ENCODE measurements at regions not wholly inside any gene's neighbourhood (a gene's known extent, or its start where the extent isn't known, plus 50 kb on each side); places are given as distances from the start of the nearest gene placed in this dataset.
"Not testable (repeated sequence)": the region's sequence is repeated elsewhere in the genome, so short reads cannot be mapped to it uniquely, and the experiment has no call there.

DNA sequence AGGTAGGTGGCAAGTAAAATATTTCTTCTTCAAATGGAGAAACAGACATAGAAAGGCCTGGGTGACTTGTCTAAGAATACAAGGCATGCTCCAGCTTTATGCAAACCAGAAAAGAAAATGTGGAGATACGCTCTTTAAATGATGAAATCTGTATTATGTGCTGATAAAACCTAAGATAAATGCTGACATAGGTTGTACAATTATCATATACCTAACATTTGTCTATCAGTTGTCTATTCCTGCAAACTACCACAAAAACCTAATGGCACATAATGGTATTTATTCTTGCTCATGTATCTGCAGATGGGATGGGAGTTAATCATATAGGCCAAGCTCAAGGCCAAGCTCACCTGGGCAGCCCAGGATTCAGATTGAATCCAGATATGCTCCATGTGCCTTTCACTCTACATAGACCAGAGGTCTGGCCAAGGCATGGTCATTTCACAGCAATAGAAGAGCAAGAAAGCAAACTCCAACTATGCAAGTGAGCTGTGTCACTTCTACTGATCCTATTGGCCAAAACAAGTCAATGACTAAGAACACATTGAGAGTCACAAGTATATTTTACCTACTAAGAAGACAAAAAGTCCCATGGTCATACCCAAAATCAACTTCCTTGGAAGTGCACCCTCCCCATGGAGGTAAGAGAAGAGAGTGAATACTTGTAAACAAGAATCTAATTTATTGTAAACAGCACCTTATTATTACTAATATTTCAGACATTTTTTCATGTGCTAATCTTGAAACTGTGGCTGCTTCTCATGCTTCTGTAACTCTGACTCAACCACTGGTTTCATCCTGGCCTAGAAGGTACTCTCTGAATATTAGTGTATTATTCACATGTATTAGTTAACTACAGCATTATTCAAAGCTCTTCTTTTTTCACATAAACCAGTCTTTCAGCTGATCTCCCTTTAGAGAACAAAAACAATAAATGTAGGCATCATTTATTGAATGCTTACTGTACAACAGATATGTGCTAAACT is 270.7 kb upstream of the SOX9 start:
- no peak overlapping the region for H3K4me3 ChIP-seq (ENCODE audit: low read depth, low read length)
- no peaks in the 10 kb centered on the region for H3K36me3 ChIP-seq (ENCODE audit: insufficient read depth)
- no peaks in the 10 kb centered on the region for H3K4me1 ChIP-seq (ENCODE audit: insufficient read depth)
- 73% methylated on average over 1 of the region's 1 CpG for WGBS
- H3K27ac ChIP-seq (ENCODE audit: low read depth) = no peak overlapping the region
- DNase-seq (ENCODE audit: extremely low spot score) = no peak

DNA sequence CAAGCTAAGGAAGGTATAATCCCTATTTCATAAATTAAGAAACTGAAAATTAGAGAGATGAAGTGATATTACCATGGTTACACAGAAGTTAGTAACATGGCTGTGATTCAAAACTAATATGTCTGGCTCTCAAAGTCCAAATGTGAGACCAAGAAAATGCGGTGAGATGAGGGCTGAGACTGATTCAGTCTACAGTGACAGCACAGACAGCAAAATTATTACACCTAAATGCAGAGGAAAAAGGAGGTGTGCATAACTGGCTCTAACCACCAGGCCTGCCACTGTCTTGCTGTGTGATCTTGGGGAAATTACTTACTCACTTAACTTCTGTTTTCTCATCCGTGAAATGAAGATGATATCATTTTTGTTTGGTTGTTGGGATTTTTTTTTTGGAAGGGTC is 270.0 kb upstream of the SOX9 start:
- no peak for DNase-seq (ENCODE audit: extremely low spot score)
- WGBS = 83% methylated on average over 2 of the region's 2 CpGs
- H3K27ac ChIP-seq (ENCODE audit: low read depth) = no peak overlapping the region

DNA sequence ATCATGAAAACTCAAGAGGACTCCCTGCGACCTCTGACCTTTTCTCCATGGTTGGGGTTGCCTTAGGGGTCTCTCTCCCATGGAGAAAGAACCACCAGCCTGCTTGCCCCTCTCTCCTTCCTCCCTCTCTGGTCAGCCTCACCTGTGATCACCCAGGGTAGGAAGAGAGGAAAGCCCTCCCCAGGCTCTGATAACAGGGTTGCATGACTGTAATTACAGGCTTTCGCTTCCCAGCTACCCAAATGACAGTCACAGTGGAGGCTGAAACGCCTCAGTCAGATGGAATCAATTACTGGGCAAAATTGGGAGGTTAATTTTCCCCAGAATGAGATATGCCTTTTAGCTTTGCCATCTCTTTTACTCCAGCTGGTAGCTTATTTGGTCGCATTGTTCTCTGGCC is 265.8 kb upstream of the SOX9 start:
- DNase-seq (ENCODE audit: extremely low spot score) = no peak
- WGBS = 59% methylated on average over 4 of the region's 4 CpGs

More for the DNA sequence above, 270.0 kb upstream of the SOX9 start:
- no peak overlapping the region for H3K4me3 ChIP-seq (ENCODE audit: low read depth, low read length)
- H3K4me1 ChIP-seq (ENCODE audit: insufficient read depth) = no peaks in the 10 kb centered on the region
- H3K36me3 ChIP-seq (ENCODE audit: insufficient read depth) = no peaks in the 10 kb centered on the region

DNA sequence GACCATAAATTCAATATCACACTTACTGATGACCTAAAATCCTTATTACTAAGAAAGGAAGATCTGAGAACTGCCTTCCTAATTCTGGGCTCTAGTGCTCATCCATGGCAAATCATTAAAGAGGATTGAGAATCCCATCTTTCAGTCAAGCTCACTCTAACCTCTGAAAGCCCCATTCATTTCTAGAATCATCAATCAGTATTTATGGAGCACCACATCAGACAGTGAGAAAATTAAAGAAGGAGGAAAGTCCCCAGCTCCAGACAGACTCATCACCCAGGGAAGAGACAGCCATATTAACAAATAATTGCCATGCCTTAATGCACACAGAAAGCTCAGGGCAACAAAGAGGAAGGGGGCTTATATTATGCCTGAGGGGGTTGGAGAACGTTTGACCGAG is 256.1 kb upstream of the SOX9 start:
- no peaks in the 10 kb centered on the region for H3K4me1 ChIP-seq (ENCODE audit: insufficient read depth)
- H3K36me3 ChIP-seq (ENCODE audit: insufficient read depth) = no peaks in the 10 kb centered on the region
- DNase-seq (ENCODE audit: extremely low spot score) = no peak
- no peak overlapping the region for H3K4me3 ChIP-seq (ENCODE audit: low read depth, low read length)
- WGBS = 56% methylated on average over 2 of the region's 2 CpGs
- H3K27ac ChIP-seq (ENCODE audit: low read depth) = no peak overlapping the region

More for the DNA sequence above, 265.8 kb upstream of the SOX9 start:
- Histone ChIP-seq H3K4me1 (ENCODE audit: insufficient read depth) (no peaks in the 10 kb centered on the region), H3K4me3 (ENCODE audit: low read depth, low read length) (no peak overlapping the region), H3K36me3 (ENCODE audit: insufficient read depth) (no peaks in the 10 kb centered on the region), H3K27ac (ENCODE audit: low read depth) (no peak overlapping the region)

DNA sequence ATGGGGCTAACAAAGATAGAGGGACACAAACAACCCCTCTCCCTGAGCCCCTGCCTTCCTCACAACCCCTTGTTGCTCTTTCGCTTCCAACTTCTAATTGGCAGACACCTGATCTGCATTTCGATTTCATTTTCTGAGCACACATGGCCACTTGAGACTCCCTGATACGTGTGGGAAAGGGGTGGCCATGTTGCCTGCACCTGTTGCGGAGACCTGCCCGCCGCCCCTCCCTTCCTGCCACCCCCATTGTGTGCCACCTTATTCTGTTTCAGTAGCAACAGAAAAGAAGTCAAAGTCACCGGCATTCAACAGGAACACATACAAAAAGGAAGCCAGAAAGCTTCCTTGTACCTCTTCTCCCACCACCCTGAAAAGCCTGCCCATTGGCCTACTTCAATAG is 254.7 kb upstream of the SOX9 start:
- Histone ChIP-seq H3K36me3 (ENCODE audit: insufficient read depth) (no peaks in the 10 kb centered on the region), H3K4me3 (ENCODE audit: low read depth, low read length) (no peak overlapping the region), H3K4me1 (ENCODE audit: insufficient read depth) (no peaks in the 10 kb centered on the region), H3K27ac (ENCODE audit: low read depth) (no peak overlapping the region)
- no peak for DNase-seq (ENCODE audit: extremely low spot score)
- WGBS = 88% methylated on average over 7 of the region's 7 CpGs

DNA sequence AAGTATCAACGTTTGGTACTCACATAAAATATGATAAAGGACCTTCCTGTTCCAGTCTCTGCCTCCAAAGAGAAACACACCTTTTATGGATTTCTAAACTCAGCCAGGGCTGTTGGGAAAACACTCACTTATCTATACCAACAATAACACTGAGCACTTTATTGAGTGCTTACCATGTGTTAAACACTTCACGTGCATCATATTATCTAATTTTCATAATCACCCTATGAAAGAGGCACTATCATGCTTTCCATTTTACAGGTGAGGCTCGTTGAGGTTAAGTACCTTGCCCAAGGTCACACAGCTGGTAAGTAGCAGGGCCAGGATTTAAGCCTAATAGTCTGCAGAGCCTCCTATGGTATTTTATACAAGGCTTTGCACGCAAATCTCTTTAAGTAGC is 251.5 kb upstream of the SOX9 start:
- Histone ChIP-seq H3K4me3 (ENCODE audit: low read depth, low read length) (no peak overlapping the region), H3K27ac (ENCODE audit: low read depth) (no peak overlapping the region), H3K4me1 (ENCODE audit: insufficient read depth) (no peaks in the 10 kb centered on the region), H3K36me3 (ENCODE audit: insufficient read depth) (no peaks in the 10 kb centered on the region)
- no peak for DNase-seq (ENCODE audit: extremely low spot score)
- WGBS = 41% methylated on average over 4 of the region's 4 CpGs

DNA sequence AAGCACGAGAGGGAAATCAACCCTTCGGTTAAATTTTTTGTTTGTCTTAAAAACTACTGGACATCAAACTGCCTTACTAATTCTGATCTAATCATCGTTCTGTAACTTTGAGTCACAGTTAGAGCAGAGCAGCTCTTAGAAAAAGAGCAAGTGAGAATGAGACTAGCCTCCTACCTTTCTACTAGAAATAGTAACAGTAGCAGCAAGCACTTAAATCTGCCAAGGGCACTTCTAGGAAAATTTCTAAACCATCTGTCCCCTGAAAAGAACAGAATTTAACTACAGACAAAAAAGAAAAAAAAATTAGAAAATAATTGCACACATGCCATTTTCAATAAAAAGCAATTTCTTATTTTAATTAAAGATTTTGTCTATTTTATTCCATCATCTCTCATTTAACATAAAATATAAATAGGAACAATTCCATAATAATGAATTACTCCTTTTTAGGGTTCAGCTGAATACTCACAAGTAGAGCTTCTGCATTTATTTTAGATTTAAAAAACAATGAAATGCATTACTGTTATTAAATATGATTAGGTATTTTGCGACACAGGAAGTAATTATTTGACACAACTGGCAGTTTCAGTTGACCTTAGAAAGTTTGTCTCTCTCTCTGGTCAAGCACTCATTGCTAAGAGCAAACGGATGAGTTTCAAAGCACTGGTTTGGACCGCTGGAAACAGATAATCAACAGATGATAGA is 250.8 kb upstream of the SOX9 start:
- WGBS = 71% methylated on average over 6 of the region's 6 CpGs
- H3K27ac ChIP-seq (ENCODE audit: low read depth) = no peak overlapping the region
- H3K4me1 ChIP-seq (ENCODE audit: insufficient read depth) = no peaks in the 10 kb centered on the region
- H3K4me3 ChIP-seq (ENCODE audit: low read depth, low read length) = no peak overlapping the region
- no peak for DNase-seq (ENCODE audit: extremely low spot score)
- no peaks in the 10 kb centered on the region for H3K36me3 ChIP-seq (ENCODE audit: insufficient read depth)

DNA sequence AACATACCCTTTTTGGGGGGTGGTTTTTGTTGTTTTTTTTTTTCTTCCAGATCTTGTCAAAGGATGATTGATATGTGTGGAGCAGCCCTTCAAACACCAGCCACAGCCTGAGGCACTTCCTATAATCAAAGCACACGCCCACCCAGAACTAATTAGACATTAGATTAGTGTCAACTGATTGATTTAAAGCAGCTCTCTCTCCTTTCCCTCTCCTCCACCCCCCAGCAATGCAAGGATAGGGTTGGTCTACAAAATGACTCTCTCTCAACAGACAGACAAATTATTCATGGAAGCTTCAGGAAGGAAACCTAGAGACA is 250.3 kb upstream of the SOX9 start:
- no peak for DNase-seq (ENCODE audit: extremely low spot score)
- 40% methylated on average over 1 of the region's 1 CpG for WGBS

DNA sequence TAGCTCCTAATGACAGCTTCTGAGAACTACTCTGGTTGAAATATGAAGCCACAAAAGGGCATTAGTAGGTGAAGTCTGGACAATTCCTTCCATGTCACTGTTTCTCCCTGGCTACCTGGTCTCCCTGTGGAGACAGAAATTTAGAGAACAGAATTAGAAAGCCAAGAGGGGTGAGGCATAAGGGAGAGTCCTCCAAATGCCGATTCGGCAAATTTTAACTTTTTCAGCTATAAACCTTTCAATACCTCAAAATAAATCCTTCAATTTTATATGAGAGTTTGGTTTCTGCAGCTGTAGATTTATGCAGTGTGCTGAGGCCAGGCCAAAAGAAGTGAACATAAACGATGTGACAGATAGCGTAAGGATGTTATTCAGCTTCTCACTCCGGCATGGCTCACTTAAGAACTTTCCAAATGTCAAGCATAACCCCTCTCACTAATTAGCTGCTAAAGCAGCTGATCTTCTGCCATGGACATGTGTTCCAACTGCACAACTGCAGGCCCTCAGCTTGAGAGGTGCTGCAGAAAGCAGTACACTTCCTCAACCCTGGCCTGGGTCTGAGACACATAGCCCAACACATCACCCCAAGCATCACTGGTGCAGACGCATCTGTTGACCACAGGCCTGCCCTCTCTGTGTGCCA is 247.9 kb upstream of the SOX9 start:
- WGBS = 42% methylated on average over 6 of the region's 6 CpGs
- no peaks in the 10 kb centered on the region for H3K36me3 ChIP-seq (ENCODE audit: insufficient read depth)
- peak; percentile 7 for DNase-seq (ENCODE audit: extremely low spot score)
- no peaks in the 10 kb centered on the region for H3K4me1 ChIP-seq (ENCODE audit: insufficient read depth)
- no peak overlapping the region for H3K27ac ChIP-seq (ENCODE audit: low read depth)
- no peak overlapping the region for H3K4me3 ChIP-seq (ENCODE audit: low read depth, low read length)

More for the DNA sequence above, 250.3 kb upstream of the SOX9 start:
- Histone ChIP-seq H3K36me3 (ENCODE audit: insufficient read depth) (no peaks in the 10 kb centered on the region), H3K4me1 (ENCODE audit: insufficient read depth) (no peaks in the 10 kb centered on the region), H3K4me3 (ENCODE audit: low read depth, low read length) (no peak overlapping the region), H3K27ac (ENCODE audit: low read depth) (no peak overlapping the region)

DNA sequence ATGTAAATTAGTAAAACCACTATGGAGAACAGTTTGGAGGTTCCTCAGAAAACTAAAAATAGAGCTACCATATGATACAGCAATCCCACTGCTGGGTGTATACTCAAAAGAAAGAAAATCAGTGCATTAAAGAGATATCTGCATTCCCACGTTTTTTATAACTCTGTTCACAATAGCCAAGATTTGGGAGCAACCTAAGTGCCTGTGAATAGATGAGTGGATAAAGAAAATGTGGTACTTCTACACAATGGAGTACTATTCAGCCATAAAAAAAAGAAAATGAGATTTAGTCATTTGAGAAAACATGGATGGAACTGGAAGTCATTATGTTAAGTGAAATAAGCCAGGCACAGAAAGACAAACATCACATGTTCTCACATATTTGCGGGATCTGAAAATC is 246.0 kb upstream of the SOX9 start:
- WGBS = 82% methylated on average over 2 of the region's 2 CpGs
- H3K36me3 ChIP-seq (ENCODE audit: insufficient read depth); H3K4me3 ChIP-seq (ENCODE audit: low read depth, low read length); H3K27ac ChIP-seq (ENCODE audit: low read depth); H3K4me1 ChIP-seq (ENCODE audit: insufficient read depth); DNase-seq (ENCODE audit: extremely low spot score): not testable (repeated sequence)

DNA sequence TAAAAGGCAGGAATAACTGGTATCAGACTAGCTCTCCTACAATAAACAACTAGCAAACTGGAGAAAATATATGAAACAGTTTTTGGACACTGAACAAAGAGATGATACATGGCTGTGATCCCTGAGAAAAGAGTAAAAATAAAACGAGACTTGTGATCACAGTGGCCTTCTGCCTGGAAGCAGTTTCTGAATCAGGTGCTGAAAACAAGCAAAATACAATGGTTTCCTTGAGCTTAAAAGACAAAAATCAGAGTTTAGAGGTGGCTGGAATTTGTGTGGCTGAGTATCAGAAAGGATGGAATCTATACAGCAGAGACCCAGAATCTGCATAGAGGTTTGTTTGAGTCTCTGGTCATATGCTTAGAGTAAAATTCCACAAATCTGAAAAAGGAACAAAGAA is 242.5 kb upstream of the SOX9 start:
- DNase-seq (ENCODE audit: extremely low spot score) = no peak
- Histone ChIP-seq H3K4me1 (ENCODE audit: insufficient read depth) (no peaks in the 10 kb centered on the region), H3K27ac (ENCODE audit: low read depth) (no peak overlapping the region), H3K4me3 (ENCODE audit: low read depth, low read length) (no peak overlapping the region), H3K36me3 (ENCODE audit: insufficient read depth) (no peaks in the 10 kb centered on the region)
- WGBS = 21% methylated on average over 1 of the region's 1 CpG

DNA sequence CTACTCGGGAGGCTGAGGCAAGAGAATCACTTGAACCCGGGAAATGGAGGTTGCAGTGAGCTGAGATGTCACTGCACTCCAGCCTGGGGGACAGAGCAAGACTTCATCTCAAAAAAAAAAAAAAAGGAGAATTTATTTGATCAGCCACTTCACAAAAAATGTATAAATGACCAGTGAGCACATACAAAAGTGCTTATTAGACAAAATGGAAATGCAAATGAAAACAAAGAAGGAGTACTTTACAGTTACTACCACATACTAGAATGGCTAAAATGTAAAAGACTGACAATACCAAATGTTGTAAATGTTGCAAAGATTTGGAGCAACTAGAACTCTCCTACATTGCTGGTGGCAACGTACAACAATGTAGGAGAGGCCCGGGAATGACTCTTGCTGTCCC is 241.8 kb upstream of the SOX9 start:
- Histone ChIP-seq H3K27ac (ENCODE audit: low read depth) (no peak overlapping the region), H3K4me1 (ENCODE audit: insufficient read depth) (no peaks in the 10 kb centered on the region), H3K4me3 (ENCODE audit: low read depth, low read length) (no peak overlapping the region), H3K36me3 (ENCODE audit: insufficient read depth) (no peaks in the 10 kb centered on the region)
- DNase-seq (ENCODE audit: extremely low spot score) = no peak
- 88% methylated on average over 4 of the region's 4 CpGs for WGBS

DNA sequence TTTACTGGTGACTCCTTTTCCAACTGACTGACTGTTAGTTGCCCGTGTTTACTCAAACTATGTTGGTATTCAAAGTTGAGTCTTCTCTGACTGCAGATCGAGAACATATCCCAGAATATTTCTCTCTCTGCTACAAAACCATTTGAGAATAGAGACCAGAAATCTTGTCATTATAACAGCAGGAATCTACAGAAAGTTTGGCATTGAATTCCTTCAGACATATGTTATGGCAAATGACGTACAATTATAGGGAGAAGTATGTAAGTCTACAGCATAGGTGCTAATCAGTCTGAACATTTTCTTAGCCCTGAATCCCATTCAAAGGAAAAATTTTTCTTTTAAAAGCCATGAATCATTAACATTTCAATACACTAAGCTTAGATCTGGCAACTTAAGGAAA is 239.8 kb upstream of the SOX9 start:
- no peak overlapping the region for H3K4me3 ChIP-seq (ENCODE audit: low read depth, low read length)
- WGBS = 57% methylated on average over 3 of the region's 3 CpGs
- H3K4me1 ChIP-seq (ENCODE audit: insufficient read depth) = no peaks in the 10 kb centered on the region
- no peaks in the 10 kb centered on the region for H3K36me3 ChIP-seq (ENCODE audit: insufficient read depth)
- H3K27ac ChIP-seq (ENCODE audit: low read depth) = no peak overlapping the region
- DNase-seq (ENCODE audit: extremely low spot score) = no peak

DNA sequence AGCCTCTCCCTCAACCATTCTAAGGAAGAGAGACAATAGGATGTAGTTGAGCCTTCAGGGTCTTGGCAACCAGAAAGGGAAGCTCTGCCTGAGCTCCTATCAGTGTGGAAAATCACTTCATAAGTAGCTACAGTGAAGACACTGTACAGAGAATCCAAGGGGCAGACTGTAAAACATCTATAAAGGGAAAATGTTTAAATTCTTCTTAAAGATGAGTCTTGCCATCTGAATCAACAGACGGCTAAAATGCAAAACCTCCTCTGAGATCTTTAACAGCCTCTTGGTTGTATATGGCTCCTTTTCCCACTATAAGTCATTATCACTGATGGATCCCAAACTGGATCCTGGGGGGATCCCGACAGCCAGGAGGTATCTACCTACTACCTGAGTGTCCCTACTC is 239.2 kb upstream of the SOX9 start:
- no peak for DNase-seq (ENCODE audit: extremely low spot score)
- Histone ChIP-seq H3K36me3 (ENCODE audit: insufficient read depth) (no peaks in the 10 kb centered on the region), H3K27ac (ENCODE audit: low read depth) (no peak overlapping the region), H3K4me1 (ENCODE audit: insufficient read depth) (no peaks in the 10 kb centered on the region), H3K4me3 (ENCODE audit: low read depth, low read length) (no peak overlapping the region)
- 64% methylated on average over 2 of the region's 2 CpGs for WGBS

All from urinary bladder (tissue), 3 donors.